Brain pericyte (primary cell): ENCODE measurements at regions not wholly inside any gene's neighbourhood (a gene's known extent, or its start where the extent isn't known, plus 50 kb on each side); places are given as distances from the start of the nearest gene placed in this dataset.

Experiments used
- DNase-seq: peaks from one replicate; pipeline ENCODE4 v3.0.0-alpha.2; 2012; ENCODE audit warnings: low read depth, low spot score

- DNase-seq = no peak
Observed at GRCh38 chr12:58988643-58989344, 68.5 kb upstream of the LRIG3 start.

GRCh38 chr12:58981961-58982360, 61.7 kb upstream of the LRIG3 start:
- DNase-seq = no peak

DNA sequence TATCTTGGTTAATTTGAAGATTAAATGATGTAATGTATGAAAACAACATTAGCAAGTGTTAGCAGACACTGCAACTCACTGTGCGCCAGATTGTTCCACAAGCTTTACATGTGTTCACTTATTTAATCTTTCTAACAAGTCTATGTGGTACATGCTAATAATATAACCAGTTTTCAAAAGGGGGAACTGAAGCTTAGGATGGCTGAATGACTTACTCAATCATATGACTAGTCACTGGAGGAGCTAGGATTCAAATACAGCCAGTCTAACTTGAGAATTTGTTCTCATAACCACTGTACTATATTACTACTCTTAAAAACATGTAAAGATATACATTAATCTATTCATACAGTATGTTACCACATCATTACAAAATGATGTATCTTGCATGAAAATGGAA, 60.5 kb upstream of the LRIG3 start:
- DNase-seq = no peak

DNA sequence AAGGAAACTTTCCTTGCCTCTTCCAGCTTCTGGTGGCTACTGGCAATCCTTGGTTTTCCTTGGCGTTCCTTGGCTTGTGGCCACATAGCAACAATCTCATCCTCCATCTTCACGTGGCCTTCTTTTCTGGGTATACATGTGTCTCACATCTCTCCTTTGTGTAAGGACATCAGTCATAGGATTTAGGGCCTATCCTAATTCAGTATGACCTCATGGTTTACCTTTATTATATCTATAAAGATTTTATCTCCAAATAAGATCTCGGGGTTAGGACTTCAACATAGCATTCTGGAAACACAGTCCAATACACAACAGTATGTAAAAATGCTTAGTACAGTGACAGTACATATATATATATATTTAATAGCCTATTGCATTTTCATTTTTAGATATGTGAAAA, 58.4 kb upstream of the LRIG3 start:
- DNase-seq = no peak

DNA sequence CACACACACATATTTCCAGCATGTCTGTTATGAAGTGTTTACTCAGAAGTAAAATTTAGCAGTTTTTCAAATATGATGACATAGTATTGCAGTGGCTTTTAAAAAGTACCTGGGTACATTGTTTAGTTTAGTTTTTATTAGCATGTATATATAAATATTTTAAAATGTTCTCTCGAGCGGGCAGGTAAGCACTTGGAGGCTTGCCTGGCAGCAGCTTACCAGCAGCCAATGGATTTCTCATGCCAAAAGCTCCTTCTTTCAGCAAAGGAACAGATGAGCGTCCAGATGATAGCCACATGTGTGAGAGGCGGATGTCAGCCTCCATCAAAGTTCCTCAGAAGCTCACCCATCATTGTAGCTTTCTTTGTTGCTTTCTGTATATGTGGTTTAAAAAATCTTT, 57.2 kb upstream of the LRIG3 start:
- DNase-seq = no peak

DNA sequence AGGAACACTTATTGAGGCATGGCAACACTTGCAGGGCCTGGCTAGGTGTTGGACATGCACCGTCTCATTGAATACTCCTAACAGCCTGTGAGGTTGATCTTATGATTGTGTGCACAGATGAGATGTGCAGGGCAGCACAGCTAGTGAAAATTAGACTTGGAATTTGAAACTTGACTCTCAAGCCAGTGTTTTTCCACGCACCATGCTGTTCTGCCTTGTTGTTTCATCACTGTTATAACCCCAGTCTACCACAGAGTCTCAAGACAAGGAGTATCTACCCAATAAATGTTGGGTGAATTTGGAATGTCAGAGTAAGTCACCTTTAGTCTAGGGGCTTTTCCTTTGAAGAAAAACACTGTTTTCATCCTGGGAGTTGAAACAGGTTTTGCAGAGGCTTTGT, 55.8 kb upstream of the LRIG3 start:
- DNase-seq = peak; percentile 62
